Upper lobe of left lung (tissue), 4 donors: ENCODE measurements at regions not wholly inside any gene's neighbourhood (a gene's known extent, or its start where the extent isn't known, plus 50 kb on each side); places are given as distances from the start of the nearest gene placed in this dataset.

Experiments
- CTCF ChIP-seq, 6 experiments: fragments of 450-650 bp in 4 of 6; fragments of 200-600 bp in 2 of 6; sonication (generic) in 2 of 6; IDR thresholded peaks; one replicate each; pipeline ENCODE4 v1.5.1; 2016 to 2019; ENCODE audit warnings: antibody characterized with exemption in 6 of 6
- POLR2A ChIP-seq, 4 donors: fragments of 450-650 bp; IDR thresholded peaks; one replicate each; pipeline ENCODE4 v1.5.1; 2016 to 2017; ENCODE audit warnings: antibody characterized with exemption in 4 of 4, mild to moderate bottlenecking in 2 of 4

- TF ChIP-seq CTCF (IDR thresholded peaks at IDR 0.05) (no peak), POLR2A (IDR thresholded peaks at IDR 0.05) (no peak)
Observed at GRCh38 chr2:116132833-116133232, 1681.7 kb upstream of the DDX18 start.
